PC-3 (cell line): ENCODE measurements at regions not wholly inside any gene's neighbourhood (a gene's known extent, or its start where the extent isn't known, plus 50 kb on each side); places are given as distances from the start of the nearest gene placed in this dataset.

ENCODE experiments used
- ATAC-seq: fragments of 200-7000 bp; cut with Tn5 transposase; 2 replicates; pipeline ENCODE4 v1.9.1; 2020; ENCODE audit warnings: mild to moderate bottlenecking, moderate library complexity
- BruUV-seq: library from RNA; stranded (reverse); fragments of 400-500 nt; replicated peaks from 2 replicates; lab custom pipeline; 2021; lab: Mats Ljungman, UMichigan
- CTCF ChIA-PET: fragments of 300-600 bp; sonication (Branson Sonifier 250); formaldehyde crosslinking; loops from one replicate; lab custom pipeline; 2022; ENCODE audit warnings: antibody characterized with exemption; lab: Charles Lee
- POLR2A ChIA-PET: fragments of 300-600 bp; sonication (Branson Sonifier 250); formaldehyde crosslinking; loops from one replicate; lab custom pipeline; 2022; ENCODE audit warnings: antibody characterized with exemption; ENCODE audit not compliant: unreplicated experiment; lab: Charles Lee
- DNase-seq: peaks from one replicate; pipeline ENCODE4 v3.0.0-alpha.2; 2015
- H2AFZ ChIP-seq: fragments of 300-600 bp; sonication (generic); 2 replicates; pipeline ENCODE4 v1.6.0; 2016; ENCODE audit warnings: antibody characterized with exemption, low read length
- H3F3A ChIP-seq: fragments of 300-600 bp; sonication (generic); one replicate; pipeline ENCODE4 v1.6.0; 2017; ENCODE audit warnings: antibody characterized with exemption, low read length, control low read depth, mild to moderate bottlenecking; ENCODE audit not compliant: unreplicated experiment
- H3K27ac ChIP-seq: fragments of 300-600 bp; sonication (generic); 2 replicates; pipeline ENCODE4 v1.5.1; 2016; ENCODE audit warnings: mild to moderate bottlenecking, low read length
- H3K27me3 ChIP-seq: fragments of 300-600 bp; sonication (generic); 2 replicates; pipeline ENCODE4 v1.6.1; 2016; ENCODE audit warnings: low read length, mixed read lengths
- H3K36me3 ChIP-seq: fragments of 300-600 bp; sonication (generic); 2 replicates; pipeline ENCODE4 v1.6.1; 2016; ENCODE audit warnings: low read depth, mixed run types, low read length, mixed read lengths
- H3K4me1 ChIP-seq: fragments of 300-600 bp; sonication (generic); 2 replicates; pipeline ENCODE4 v1.5.1; 2016; ENCODE audit warnings: low read length; ENCODE audit not compliant: insufficient read depth
- H3K4me2 ChIP-seq: fragments of 300-600 bp; sonication (generic); 2 replicates; pipeline ENCODE4 v1.6.0; 2016; ENCODE audit warnings: low read length
- H3K4me3 ChIP-seq: fragments of 300-600 bp; sonication (generic); 2 replicates; pipeline ENCODE4 v1.5.1; 2016; ENCODE audit warnings: mild to moderate bottlenecking, low read length, mixed read lengths
- H3K79me2 ChIP-seq: fragments of 300-600 bp; sonication (generic); 2 replicates; pipeline ENCODE4 v1.6.1; 2017; ENCODE audit warnings: low read length, mixed read lengths
- H3K9ac ChIP-seq: fragments of 300-600 bp; sonication (generic); 2 replicates; pipeline ENCODE4 v1.6.0; 2016; ENCODE audit warnings: mild to moderate bottlenecking, low read length
- H3K9me2 ChIP-seq: fragments of 300-600 bp; sonication (generic); replicated peaks from 2 replicates; pipeline ENCODE4 v1.6.1; 2016; ENCODE audit warnings: mixed run types, low read length, mixed read lengths
- H3K9me3 ChIP-seq: fragments of 300-600 bp; sonication (generic); 2 replicates; pipeline ENCODE4 v1.6.1; 2016; ENCODE audit warnings: low read length, mixed read lengths
- H4K20me1 ChIP-seq: fragments of 300-600 bp; sonication (generic); 2 replicates; pipeline ENCODE4 v1.6.1; 2016; ENCODE audit warnings: low read length, mixed read lengths
- EZH2 ChIP-seq: fragments of 300-600 bp; sonication (generic); IDR thresholded peaks from one replicate; pipeline ENCODE4 v1.6.1; 2017; ENCODE audit warnings: antibody characterized with exemption, mild to moderate bottlenecking, low read length; ENCODE audit not compliant: unreplicated experiment
- EZH2phosphoT487 ChIP-seq: fragments of 300-600 bp; sonication (generic); IDR thresholded peaks from 2 replicates; pipeline ENCODE4 v1.6.1; 2018; ENCODE audit warnings: mild to moderate bottlenecking, antibody characterized with exemption, low read length, borderline replicate concordance
- intact Hi-C: fragments of 100-400 bp; cut with micrococcal nuclease; formaldehyde crosslinking; loops from 2 replicates; pipeline ENCODE4 v1.9.0; 2023
- TF ChIP-seq, protein P1 (sequence below): fragments of 300-600 bp; sonication (generic); conservative IDR thresholded peaks from 2 replicates; pipeline ENCODE4 v1.5.1; 2017; ENCODE audit warnings: antibody characterized with exemption, low read depth, mild to moderate bottlenecking, low read length

DNA sequence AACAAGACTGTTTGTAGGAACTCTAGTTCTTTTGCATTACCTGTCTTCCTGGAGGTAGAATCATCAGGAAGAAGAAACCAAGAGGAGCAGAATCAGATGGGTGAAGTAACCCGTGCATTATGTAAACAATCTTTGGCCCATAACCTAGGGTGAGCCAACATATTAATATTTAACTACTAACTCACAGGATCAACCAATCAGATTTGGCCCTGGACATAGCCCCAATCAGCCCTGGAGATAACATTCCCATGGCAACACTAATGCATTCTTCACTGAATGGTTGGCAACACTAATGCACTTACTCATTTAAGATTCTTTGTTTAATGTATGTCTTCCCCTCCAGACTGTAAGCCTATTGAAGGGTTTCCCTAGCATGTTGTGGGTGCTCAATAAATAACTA, 72.0 kb upstream of the CTAGE1 start:
- peaks cover 22% of the 10 kb centered on the region for H3K4me1 ChIP-seq
- TF ChIP-seq, protein P1, sequence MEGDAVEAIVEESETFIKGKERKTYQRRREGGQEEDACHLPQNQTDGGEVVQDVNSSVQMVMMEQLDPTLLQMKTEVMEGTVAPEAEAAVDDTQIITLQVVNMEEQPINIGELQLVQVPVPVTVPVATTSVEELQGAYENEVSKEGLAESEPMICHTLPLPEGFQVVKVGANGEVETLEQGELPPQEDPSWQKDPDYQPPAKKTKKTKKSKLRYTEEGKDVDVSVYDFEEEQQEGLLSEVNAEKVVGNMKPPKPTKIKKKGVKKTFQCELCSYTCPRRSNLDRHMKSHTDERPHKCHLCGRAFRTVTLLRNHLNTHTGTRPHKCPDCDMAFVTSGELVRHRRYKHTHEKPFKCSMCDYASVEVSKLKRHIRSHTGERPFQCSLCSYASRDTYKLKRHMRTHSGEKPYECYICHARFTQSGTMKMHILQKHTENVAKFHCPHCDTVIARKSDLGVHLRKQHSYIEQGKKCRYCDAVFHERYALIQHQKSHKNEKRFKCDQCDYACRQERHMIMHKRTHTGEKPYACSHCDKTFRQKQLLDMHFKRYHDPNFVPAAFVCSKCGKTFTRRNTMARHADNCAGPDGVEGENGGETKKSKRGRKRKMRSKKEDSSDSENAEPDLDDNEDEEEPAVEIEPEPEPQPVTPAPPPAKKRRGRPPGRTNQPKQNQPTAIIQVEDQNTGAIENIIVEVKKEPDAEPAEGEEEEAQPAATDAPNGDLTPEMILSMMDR = no peak
- TF ChIP-seq EZH2phosphoT487 (no peak), EZH2 (no peak)
- intact Hi-C loops = no loop called here
- no peaks in the 10 kb centered on the region for H3K9me2 ChIP-seq
- no peaks in the 10 kb centered on the region for H3K79me2 ChIP-seq
- no peak overlapping the region for H2AFZ ChIP-seq
- no peak overlapping the region for H3K27ac ChIP-seq
- H3K4me2 ChIP-seq = no peak overlapping the region
- ATAC-seq (no peak), DNase-seq (peak; percentile 46)
- H4K20me1 ChIP-seq = no peaks in the 10 kb centered on the region
- H3K36me3 ChIP-seq = no peaks in the 10 kb centered on the region
- no peaks in the 10 kb centered on the region for H3F3A ChIP-seq
- CTCF ChIA-PET = no interaction called here
- no peaks in the 10 kb centered on the region for H3K27me3 ChIP-seq
- H3K9ac ChIP-seq = no peak overlapping the region
- H3K4me3 ChIP-seq = no peak overlapping the region
- no peaks in the 10 kb centered on the region for H3K9me3 ChIP-seq
- BruUV-seq = no TSS peak
- POLR2A ChIA-PET = no interaction called here

DNA sequence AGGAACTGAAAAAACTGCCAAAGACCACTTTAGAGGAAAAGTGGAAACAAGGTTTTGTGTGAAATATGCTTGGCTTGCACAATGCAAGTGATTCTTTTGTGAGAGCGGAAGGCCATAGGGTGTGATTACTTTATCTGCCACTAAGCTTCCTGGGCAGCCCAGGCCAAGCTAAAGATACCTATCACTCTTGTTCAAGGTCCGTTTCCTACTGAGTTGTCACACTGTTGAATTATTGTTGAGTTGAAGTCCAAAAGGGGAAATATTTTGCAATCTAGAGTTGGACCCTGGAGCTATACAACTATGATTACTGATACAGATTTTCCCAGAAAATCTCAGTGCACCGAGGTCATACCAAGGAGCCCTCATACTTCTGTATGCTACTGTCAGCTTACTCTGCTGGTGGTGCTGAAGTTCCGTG, 72.7 kb upstream of the CTAGE1 start:
- H3K9ac ChIP-seq = no peak overlapping the region
- no peak overlapping the region for H3K4me3 ChIP-seq
- H2AFZ ChIP-seq = no peak overlapping the region
- no peaks in the 10 kb centered on the region for H4K20me1 ChIP-seq
- no peak for TF ChIP-seq EZH2
- TF ChIP-seq, protein P1 = no peak
- no peak for TF ChIP-seq EZH2phosphoT487
- CTCF ChIA-PET = no interaction called here
- H3F3A ChIP-seq = no peaks in the 10 kb centered on the region
- no peaks in the 10 kb centered on the region for H3K27me3 ChIP-seq
- intact Hi-C loops = no loop called here
- H3K4me2 ChIP-seq = no peak overlapping the region
- BruUV-seq = no TSS peak
- no peaks in the 10 kb centered on the region for H3K36me3 ChIP-seq
- H3K4me1 ChIP-seq = peaks cover 17% of the 10 kb centered on the region
- no peak for DNase-seq
- no peak overlapping the region for H3K27ac ChIP-seq
- ATAC-seq = no peak
- H3K79me2 ChIP-seq = no peaks in the 10 kb centered on the region
- no peaks in the 10 kb centered on the region for H3K9me3 ChIP-seq
- POLR2A ChIA-PET = no interaction called here
- no peaks in the 10 kb centered on the region for H3K9me2 ChIP-seq

DNA sequence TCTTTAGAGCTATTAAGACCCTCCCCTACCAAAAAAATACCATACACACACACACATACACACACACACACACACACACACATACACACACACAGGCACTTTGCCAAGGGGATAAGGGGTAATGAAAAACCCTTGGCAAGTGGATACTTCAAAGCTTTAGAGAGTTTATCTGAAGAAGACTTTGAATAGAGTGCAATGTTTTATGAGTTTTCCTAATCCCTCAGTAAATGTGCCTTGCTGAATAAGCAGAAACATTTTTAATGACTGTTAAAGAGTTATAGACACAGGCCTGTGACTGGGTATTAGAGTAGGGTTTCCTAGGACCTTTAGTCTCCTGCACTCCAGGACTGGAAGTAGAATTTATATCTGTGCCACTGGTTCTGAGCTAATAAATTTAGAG, 75.5 kb upstream of the CTAGE1 start:
- no peak overlapping the region for H2AFZ ChIP-seq
- POLR2A ChIA-PET = interaction anchor here (0.6 kb wide), 1 partner anchor 16 kb away, joined by 4 read pairs; no protein-coding TSS in a partner anchor
- intact Hi-C loops = no loop called here
- H3K4me3 ChIP-seq = no peak overlapping the region
- H3K79me2 ChIP-seq = no peaks in the 10 kb centered on the region
- TF ChIP-seq EZH2phosphoT487 (no peak), EZH2 (no peak)
- TF ChIP-seq, protein P1 = no peak
- H3K4me2 ChIP-seq = no peak overlapping the region
- no peaks in the 10 kb centered on the region for H3K27me3 ChIP-seq
- H3K9ac ChIP-seq = no peak overlapping the region
- BruUV-seq = no TSS peak
- H3K36me3 ChIP-seq = no peaks in the 10 kb centered on the region
- H4K20me1 ChIP-seq = no peaks in the 10 kb centered on the region
- ATAC-seq (no peak), DNase-seq (no peak)
- no peak overlapping the region for H3K27ac ChIP-seq
- no peaks in the 10 kb centered on the region for H3K9me3 ChIP-seq
- H3K9me2 ChIP-seq = no peaks in the 10 kb centered on the region
- peaks cover 8% of the 10 kb centered on the region for H3K4me1 ChIP-seq
- H3F3A ChIP-seq = no peaks in the 10 kb centered on the region
- CTCF ChIA-PET = no interaction called here
